T-helper 2 cell treated with Interferon-gamma antibody and Interleukin-4, amounts not matched to agents 5 μg/mL and 100 μg/mL, for 36 hours (primary cell): ENCODE measurements at regions not wholly inside any gene's neighbourhood (a gene's known extent, or its start where the extent isn't known, plus 50 kb on each side); places are given as distances from the start of the nearest gene placed in this dataset.

ENCODE experiments used
- DNase-seq: peaks from one replicate; pipeline ENCODE4 v3.0.0; 2021; ENCODE audit warnings: low spot score
- H3K27ac Mint-ChIP-seq: one replicate; pipeline ENCODE4 v1.8.0; 2021; ENCODE audit warnings: mild to moderate bottlenecking, mixed read lengths
- H3K27me3 Mint-ChIP-seq: one replicate; pipeline ENCODE4 v1.8.0; 2021; ENCODE audit warnings: low read depth, mixed read lengths
- H3K36me3 Mint-ChIP-seq: one replicate; pipeline ENCODE4 v1.8.0; 2021; ENCODE audit warnings: low read depth, mixed read lengths
- H3K4me1 Mint-ChIP-seq: one replicate; pipeline ENCODE4 v1.8.0; 2021; ENCODE audit warnings: low read depth, mixed read lengths
- H3K4me3 Mint-ChIP-seq: one replicate; pipeline ENCODE4 v1.8.0; 2022; ENCODE audit warnings: mild to moderate bottlenecking, moderate library complexity, mixed read lengths
- H3K9me3 Mint-ChIP-seq: one replicate; pipeline ENCODE4 v1.8.0; 2021; ENCODE audit warnings: mixed read lengths

DNA sequence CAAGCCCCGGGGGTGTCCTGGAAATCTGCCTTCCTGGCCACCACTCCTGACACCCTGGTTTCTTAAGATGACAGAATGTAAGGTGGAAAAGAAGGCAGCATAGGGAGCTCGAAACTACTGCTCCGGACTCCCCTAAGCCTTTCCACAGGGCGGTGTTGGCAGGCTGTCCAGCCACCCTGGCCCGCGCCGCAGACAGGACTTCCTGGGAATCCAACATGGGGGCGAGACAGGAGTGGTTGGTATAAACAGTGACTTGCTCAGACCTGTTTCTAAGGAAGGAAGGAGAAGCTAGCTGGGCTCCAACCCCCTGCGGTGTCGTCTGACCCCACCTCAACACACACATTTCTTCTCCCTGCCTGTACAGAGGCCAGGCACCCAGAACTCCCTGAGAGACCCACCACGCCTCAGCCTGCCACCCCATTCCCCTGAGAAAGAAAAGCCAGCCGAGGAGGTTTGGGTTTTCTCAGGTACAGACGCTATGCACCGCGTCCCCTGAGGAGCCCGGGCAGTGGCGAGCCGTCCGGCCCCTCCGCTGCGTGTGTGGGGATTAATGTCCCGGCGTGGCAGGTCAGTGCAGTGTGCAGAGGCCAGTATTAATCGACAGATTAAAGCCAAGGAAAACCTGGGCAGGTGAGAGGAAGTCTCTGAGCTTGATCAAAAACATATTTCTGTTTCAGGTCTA is 349.6 kb upstream of the MKI67 start:
- H3K36me3 Mint-ChIP-seq, result no peaks in the 10 kb centered on the region

DNA sequence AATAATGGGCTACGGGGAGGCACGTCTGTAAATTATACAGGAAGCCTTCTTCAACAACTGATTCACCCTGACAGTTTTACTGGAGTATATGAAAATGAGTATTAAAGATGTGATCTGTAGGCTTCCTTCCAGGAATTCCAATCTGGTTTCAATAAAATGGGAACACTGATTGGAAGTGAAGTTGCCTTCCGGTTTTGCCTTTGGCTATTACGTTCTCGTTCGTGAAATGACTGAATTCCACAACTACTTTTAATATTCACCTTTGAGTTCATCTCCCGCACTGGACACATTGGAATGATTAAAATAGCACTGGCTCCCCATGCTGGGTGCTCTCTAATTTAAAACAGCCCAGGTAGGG is 350.1 kb upstream of the MKI67 start:
- no peak overlapping the region for H3K4me3 Mint-ChIP-seq
- no peaks in the 10 kb centered on the region for H3K36me3 Mint-ChIP-seq
- no peak for DNase-seq
- no peaks in the 10 kb centered on the region for H3K9me3 Mint-ChIP-seq
- no peak overlapping the region for H3K27ac Mint-ChIP-seq
- no peaks in the 10 kb centered on the region for H3K27me3 Mint-ChIP-seq
- H3K4me1 Mint-ChIP-seq, result no peaks in the 10 kb centered on the region

More for the DNA sequence above, 349.6 kb upstream of the MKI67 start:
- Mint-ChIP-seq H3K4me1 (no peaks in the 10 kb centered on the region), H3K4me3 (no peak overlapping the region), H3K27ac (no peak overlapping the region), H3K9me3 (no peaks in the 10 kb centered on the region), H3K27me3 (no peaks in the 10 kb centered on the region)
- DNase-seq, result no peak

DNA sequence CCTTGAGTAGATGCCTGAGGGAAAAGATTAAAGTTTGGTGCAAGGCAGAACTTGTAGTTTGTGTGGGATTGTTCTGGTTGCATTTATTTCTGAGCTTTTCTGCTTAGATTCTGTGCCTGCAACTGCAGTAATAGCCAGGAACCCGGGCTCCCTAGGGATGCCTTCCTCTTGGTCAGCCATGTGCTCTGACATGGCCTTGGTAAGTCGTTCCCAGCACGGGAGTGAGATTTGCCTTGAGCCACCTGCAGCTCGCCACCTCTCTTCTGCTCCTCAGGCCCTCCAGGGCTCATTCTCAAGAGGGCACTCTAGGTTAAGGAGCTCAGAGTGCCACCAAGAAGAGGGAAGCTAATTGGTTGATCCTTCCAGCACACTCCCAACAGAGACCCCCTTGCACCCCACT is 350.6 kb upstream of the MKI67 start:
- H3K4me1 Mint-ChIP-seq, result no peaks in the 10 kb centered on the region

DNA sequence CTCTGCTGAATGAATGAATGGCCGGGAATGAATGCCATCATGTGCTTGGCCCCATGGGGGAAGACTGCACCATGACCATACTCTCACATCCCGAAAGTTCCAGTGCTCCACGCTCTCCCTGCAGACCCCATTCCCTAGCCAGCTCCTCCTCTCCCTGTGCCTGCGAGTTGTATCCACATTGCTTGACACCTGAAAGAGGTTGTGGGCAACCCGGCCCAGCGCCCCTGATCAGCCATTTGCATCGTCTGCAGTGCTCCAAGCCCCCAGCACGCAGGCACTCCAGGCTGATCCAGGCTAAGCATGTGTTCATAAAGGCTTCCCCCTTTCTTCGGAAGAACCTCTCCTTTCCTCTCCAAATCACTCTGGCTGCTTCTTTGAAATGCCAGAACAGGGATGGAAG is 354.4 kb upstream of the MKI67 start:
- Mint-ChIP-seq H3K36me3 (no peaks in the 10 kb centered on the region), H3K27me3 (no peaks in the 10 kb centered on the region), H3K4me1 (no peaks in the 10 kb centered on the region), H3K27ac (no peak overlapping the region), H3K4me3 (no peak overlapping the region), H3K9me3 (no peaks in the 10 kb centered on the region)
- no peak for DNase-seq

More for the DNA sequence above, 350.6 kb upstream of the MKI67 start:
- no peak for DNase-seq
- H3K36me3 Mint-ChIP-seq, result no peaks in the 10 kb centered on the region
- no peaks in the 10 kb centered on the region for H3K9me3 Mint-ChIP-seq
- no peak overlapping the region for H3K27ac Mint-ChIP-seq
- no peak overlapping the region for H3K4me3 Mint-ChIP-seq
- no peaks in the 10 kb centered on the region for H3K27me3 Mint-ChIP-seq

GRCh38 chr10:128481152-128481840 is 355.1 kb upstream of the MKI67 start:
- no peak overlapping the region for H3K4me3 Mint-ChIP-seq
- no peak overlapping the region for H3K27ac Mint-ChIP-seq
- H3K4me1 Mint-ChIP-seq, result no peaks in the 10 kb centered on the region
- H3K9me3 Mint-ChIP-seq, result no peaks in the 10 kb centered on the region
- H3K27me3 Mint-ChIP-seq, result no peaks in the 10 kb centered on the region
- H3K36me3 Mint-ChIP-seq, result no peaks in the 10 kb centered on the region
- no peak for DNase-seq

DNA sequence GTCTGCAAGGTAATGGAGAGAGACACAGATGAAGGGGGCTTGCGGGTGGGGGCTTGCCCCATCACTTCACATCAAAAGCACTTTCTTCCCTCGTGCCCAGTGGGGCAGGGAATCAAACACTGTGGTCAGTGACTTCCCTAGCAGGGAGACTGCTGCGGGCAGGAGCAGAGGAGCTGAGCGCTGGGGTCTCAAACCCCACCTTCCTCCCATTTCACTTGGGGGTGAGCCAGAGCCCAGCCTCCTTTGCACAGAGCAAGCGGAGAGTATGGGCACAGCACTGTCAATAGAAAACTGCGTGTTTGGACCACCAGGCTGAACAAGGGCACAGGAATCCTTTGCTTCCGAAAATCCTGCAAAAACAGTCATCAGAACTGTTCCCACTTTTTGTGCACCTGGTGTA is 355.8 kb upstream of the MKI67 start:
- no peaks in the 10 kb centered on the region for H3K36me3 Mint-ChIP-seq
- H3K9me3 Mint-ChIP-seq, result no peaks in the 10 kb centered on the region
- no peak for DNase-seq
- H3K27me3 Mint-ChIP-seq, result no peaks in the 10 kb centered on the region
- no peak overlapping the region for H3K27ac Mint-ChIP-seq
- H3K4me3 Mint-ChIP-seq, result no peak overlapping the region
- H3K4me1 Mint-ChIP-seq, result no peaks in the 10 kb centered on the region

- Mint-ChIP-seq H3K36me3 (no peaks in the 10 kb centered on the region), H3K4me3 (no peak overlapping the region), H3K27me3 (no peaks in the 10 kb centered on the region), H3K4me1 (no peaks in the 10 kb centered on the region), H3K9me3 (no peaks in the 10 kb centered on the region), H3K27ac (no peak overlapping the region)
- DNase-seq, result no peak
Measured at GRCh38 chr10:128483216-128483615, 357.0 kb upstream of the MKI67 start.

DNA sequence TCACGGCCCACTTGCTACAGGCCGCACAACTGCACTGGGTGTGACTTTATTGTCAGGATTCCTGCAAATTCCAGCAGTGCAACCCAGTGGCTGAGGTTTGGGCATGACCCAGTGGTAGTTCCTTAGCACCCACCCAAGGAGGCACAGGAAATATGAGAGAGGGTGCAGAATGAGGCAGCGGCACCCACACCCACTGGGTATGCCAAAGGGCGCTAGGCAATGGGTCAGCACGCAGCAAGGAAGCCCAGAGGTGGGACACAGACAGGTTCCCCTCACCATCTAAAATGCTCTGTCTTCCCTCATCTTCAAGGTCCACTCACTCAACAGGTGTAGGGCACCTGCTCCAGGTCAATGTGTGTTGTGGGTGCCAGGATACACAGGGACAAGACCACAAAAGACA is 357.8 kb upstream of the MKI67 start:
- Mint-ChIP-seq H3K27me3 (no peaks in the 10 kb centered on the region), H3K4me3 (no peak overlapping the region), H3K27ac (no peak overlapping the region), H3K9me3 (no peaks in the 10 kb centered on the region), H3K4me1 (no peaks in the 10 kb centered on the region), H3K36me3 (no peaks in the 10 kb centered on the region)
- no peak for DNase-seq

- H3K36me3 Mint-ChIP-seq, result no peaks in the 10 kb centered on the region
- no peak overlapping the region for H3K27ac Mint-ChIP-seq
- no peaks in the 10 kb centered on the region for H3K4me1 Mint-ChIP-seq
- no peak for DNase-seq
- no peaks in the 10 kb centered on the region for H3K27me3 Mint-ChIP-seq
- no peaks in the 10 kb centered on the region for H3K9me3 Mint-ChIP-seq
- H3K4me3 Mint-ChIP-seq, result no peak overlapping the region
Measured at GRCh38 chr10:128485701-128486235, 359.5 kb upstream of the MKI67 start.

DNA sequence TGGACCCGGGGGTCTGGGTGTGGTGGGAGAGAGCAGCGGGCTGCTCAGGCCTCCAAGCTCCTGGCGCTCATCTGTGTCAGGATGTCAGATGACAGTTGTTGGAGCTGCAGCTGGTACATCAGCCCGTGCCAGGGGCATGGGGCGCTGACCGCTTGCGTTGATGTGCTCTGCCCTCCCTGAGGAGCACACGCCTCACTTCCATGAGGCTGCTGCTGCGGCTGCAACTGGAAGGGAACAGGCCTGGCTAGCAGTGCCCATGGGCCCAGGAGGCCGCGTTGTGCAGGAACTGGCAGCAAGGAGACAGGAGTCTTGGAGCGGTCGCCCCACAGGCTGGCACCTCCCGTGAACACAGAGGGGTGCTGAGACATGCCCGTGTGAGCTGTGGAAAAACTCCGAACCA is 361.3 kb upstream of the MKI67 start:
- Mint-ChIP-seq H3K4me1 (no peaks in the 10 kb centered on the region), H3K27me3 (no peaks in the 10 kb centered on the region), H3K9me3 (no peaks in the 10 kb centered on the region), H3K27ac (no peak overlapping the region), H3K36me3 (no peaks in the 10 kb centered on the region), H3K4me3 (no peak overlapping the region)
- no peak for DNase-seq

DNA sequence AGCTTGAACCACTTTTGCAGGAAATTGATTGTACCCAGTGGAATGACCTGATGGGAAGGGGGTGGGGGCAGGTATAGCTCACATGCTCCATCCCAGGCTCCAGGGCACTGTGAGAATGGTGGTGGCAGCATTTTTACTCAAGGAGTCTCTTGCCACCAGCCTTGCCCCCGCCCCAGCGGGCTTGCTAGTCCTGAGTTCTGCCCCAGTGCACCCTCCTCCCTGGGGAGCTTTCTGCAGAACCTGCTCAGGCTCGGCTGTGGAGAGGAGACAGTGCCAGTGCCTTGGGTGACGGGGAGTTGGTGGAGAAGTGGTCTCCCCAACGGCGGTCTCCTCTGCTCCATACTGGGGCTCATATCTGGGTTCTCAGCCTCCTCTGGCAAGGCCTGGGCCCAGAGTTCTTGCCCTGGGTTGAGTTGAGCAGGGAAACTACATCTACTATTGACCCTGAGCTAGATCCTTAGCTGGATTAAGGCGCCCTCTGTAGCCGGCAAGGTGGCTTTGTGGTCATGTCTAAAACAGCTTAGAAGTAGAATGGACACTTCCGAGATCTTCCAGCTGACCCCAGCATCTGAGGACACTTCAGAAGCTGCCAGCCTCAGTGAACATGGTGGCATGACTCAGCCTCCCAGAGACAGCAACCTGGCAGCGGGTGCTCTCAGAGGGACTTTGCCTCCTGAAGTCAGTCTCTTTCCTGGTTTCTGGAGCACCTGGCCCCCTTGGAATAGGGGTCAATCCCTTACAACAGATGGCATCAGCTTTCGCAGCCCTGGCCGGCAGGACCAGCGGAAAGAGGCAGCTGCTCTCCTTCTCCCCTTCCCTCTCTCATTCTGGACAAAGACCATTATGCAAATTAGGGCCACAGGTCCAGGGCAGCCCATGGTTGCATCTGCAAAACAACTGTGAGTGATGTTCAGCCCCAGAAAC is 363.4 kb upstream of the MKI67 start:
- H3K4me3 Mint-ChIP-seq, result no peak overlapping the region
- no peaks in the 10 kb centered on the region for H3K4me1 Mint-ChIP-seq
- DNase-seq, result no peak
- H3K27me3 Mint-ChIP-seq, result no peaks in the 10 kb centered on the region
- H3K36me3 Mint-ChIP-seq, result no peaks in the 10 kb centered on the region
- H3K27ac Mint-ChIP-seq, result no peak overlapping the region
- H3K9me3 Mint-ChIP-seq, result no peaks in the 10 kb centered on the region

DNA sequence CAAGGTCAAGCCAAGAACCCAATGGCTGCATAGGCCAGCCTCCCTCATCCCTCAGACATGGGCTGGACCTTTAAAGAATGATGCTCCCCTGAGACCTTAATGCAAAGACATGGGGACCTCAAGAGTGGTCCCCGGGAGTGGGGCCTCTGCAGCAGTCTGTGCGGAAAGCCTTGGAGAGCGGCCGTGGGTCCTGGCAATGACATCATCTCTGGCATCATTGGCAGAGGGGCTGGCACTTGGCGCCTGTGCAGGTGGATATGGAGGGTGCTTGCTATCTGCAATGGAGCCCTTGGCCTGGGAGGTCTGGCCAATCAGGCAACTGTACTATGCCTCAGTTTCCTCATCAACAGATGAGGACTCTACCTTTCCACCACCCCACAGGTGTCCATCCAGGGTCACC is 365.5 kb upstream of the MKI67 start:
- Mint-ChIP-seq H3K4me3 (no peak overlapping the region), H3K9me3 (no peaks in the 10 kb centered on the region), H3K27me3 (no peaks in the 10 kb centered on the region), H3K36me3 (no peaks in the 10 kb centered on the region), H3K27ac (no peak overlapping the region), H3K4me1 (no peaks in the 10 kb centered on the region)
- DNase-seq, result no peak

- Mint-ChIP-seq H3K27me3 (no peaks in the 10 kb centered on the region), H3K27ac (no peak overlapping the region), H3K36me3 (no peaks in the 10 kb centered on the region), H3K4me3 (no peak overlapping the region), H3K9me3 (no peaks in the 10 kb centered on the region), H3K4me1 (no peaks in the 10 kb centered on the region)
- no peak for DNase-seq
Measured at GRCh38 chr10:128493811-128494210, 367.6 kb upstream of the MKI67 start.

GRCh38 chr10:128494665-128495064 is 368.4 kb upstream of the MKI67 start:
- Mint-ChIP-seq H3K4me1 (no peaks in the 10 kb centered on the region), H3K27ac (no peak overlapping the region), H3K9me3 (no peaks in the 10 kb centered on the region), H3K4me3 (no peak overlapping the region), H3K36me3 (no peaks in the 10 kb centered on the region), H3K27me3 (no peaks in the 10 kb centered on the region)
- DNase-seq, result no peak
